GM19463 (cell line): ENCODE measurements at regions not wholly inside any gene's neighbourhood (a gene's known extent, or its start where the extent isn't known, plus 50 kb on each side); places are given as distances from the start of the nearest gene placed in this dataset.
"Not testable (repeated sequence)": the region's sequence is repeated elsewhere in the genome, so short reads cannot be mapped to it uniquely, and the experiment has no call there.

Source experiments
- ATAC-seq: cut with Tn5 transposase; IDR thresholded peaks from one replicate; pipeline ENCODE4 v1.9.1; 2021; ENCODE audit warnings: mild to moderate bottlenecking, moderate library complexity; ENCODE audit not compliant: unreplicated experiment

- ATAC-seq, result no peak
Observed at GRCh38 chr2:226115832-226116200, 683.8 kb downstream of the IRS1 start.

DNA sequence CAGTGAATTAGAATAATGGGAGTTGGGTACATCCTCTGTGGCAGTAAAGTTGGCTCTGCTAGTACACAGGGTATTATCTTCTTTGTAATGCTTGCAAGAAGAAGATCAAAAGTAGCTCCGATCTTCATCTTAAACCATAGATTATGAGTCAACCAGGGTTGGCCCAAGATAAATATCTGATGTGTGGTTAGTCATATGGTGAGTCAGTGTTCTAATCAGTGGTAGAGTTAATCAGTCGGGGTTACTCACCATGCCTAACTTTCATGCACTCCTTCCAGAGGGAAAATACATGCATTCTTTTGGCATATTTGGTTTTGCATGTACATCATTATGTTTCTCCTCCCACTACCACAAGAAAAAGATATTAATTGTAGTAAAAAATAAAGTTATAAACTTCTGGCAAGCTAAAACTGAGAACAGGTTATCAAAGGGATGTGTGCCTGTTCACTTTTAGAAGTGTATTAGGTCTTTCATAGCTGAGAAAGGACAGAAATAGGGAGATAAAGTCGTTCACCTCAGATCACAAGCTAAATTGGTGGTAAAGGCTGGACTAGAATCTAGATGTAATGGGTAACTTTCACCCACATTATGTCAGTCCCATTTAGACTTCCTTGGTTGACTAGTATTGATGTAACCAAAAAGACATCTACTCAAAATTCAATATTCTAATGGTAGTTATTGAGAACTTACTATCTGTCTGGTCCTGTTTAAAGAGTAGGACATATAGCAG lies 684.4 kb downstream of the IRS1 start:
- ATAC-seq, result no peak

- ATAC-seq, result no peak
Observed at GRCh38 chr2:226114436-226114835, 685.2 kb downstream of the IRS1 start.

DNA sequence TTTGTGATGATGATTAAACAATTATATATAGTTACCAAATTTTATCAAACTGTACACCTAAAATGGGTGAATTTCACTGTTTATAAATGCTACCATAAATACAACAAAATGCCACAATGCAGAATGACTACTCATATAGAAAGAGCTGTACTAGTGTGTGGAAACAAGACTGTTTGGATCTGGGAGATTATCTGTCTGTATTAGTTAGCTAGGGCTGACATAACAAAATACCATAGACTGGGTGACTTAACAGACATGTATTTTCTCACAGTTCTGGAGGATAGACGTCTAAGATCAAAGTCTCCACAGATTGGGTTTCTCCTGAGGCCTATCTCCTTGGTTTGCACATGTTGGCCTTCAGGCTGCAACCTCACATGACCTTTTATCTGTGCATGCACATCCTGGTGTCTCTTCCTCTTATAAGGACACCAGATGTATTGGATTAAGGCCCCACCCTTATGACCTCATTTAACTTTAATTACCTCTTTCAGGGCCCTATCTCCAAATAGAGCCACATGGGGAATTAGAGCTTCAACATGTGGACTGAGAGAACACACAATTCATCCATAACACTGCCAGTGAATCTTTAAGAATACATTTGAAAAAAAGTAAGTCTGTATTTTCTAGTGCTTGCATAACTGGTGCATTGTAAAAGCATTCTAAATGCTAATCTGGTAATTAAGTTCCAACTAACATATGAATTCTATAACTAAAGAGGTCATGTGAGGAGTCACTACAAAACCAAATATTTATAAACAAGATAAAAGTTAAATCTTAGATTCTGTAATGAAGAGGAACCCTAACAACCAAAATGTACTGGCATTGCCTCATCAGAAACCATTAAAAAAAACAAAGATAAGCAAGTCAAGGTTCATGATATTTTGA lies 699.6 kb downstream of the NYAP2 start:
- no peak for ATAC-seq

DNA sequence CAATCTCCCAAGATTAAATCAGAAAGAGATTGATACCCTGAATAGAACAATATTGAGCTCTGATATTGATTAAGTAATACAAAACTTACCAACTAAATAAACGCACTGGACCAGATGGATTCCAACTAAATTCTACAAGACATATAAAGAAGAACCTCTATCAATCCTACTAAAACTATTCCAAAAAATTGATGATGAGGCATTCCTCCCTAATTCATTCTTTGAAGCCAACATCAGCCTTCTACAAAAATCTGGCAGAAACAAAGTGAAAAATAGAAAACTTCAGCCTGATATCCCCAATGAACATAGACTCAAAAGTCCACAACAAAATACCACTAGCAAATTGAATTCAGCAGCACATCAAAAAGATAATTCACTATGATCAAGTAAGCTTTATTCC lies 695.5 kb downstream of the NYAP2 start:
- no peak for ATAC-seq

DNA sequence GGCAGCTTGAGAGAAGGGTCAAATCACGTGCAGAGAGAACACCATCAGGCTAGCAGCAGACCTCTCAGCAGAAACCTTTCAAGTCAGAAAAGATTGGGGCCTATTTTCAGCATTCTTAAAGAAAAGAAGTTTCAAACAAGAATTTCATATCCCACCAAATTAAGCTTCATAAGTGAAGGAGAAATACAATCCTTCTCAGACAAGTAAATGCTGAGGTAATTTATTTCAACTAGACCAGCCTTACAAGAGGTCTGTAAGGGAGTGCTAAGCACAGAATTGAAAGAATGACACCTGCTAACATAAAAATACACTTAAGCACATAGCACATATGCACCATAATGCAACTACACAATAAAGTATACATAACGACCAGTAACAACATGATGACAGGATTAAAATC lies 693.9 kb downstream of the NYAP2 start:
- ATAC-seq, result no peak

DNA sequence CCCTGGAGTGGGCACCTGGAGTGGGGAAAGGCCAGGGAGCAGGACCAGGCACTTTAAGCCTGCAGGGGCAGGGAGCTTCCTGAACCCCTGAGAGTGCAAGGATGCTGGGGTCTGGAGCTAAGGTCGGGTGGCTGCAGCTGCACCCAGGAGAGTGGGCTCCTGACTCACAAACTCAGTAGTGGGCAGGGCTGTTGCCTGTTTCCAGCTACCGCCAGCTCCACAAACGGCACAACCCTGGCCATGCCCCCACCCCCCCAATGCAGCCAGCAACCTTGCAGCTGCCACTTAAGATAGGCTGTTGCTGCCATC lies 688.8 kb downstream of the NYAP2 start:
- ATAC-seq, result no peak

DNA sequence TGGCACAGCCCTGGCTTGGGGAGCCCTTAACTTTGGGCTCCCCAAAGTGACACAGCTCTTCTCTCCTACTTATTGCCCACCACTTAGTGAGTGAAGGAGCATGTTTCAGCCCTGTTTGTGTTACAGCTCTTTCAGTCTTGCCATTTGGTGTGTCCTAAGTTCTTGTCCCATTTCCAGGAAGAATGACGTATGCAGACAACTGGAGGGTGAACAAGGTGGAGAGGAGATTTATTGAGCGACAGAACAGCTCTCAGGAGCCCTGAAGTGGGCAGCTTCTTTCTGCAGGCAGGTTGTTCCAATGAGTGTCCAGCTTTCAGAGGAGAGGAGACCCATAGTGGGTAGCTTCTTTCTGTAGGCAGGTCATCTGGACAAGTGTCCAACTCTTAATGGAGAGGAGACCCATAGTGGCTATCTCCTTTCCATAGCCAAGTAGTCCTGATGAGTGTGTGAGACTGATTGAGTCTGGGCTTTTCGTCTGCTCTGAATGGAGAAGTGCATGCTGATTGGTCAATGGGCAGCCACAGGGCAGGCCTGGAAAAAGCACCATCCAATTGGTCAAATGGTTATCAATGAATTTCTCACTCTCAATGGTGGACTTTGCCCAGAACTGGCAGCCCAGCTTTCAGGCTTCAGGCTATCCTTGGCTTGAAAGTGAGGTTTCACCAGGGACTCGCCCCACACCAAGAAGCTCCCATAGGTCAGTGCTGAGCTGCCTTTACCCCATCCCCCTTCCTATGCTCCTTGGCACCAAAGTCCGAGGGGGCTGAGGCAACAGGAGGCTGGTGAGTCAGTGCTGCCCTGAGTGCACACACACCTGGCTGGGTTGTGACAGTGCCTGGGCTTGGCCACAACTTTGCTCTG lies 688.2 kb downstream of the NYAP2 start:
- no peak for ATAC-seq

- no peak for ATAC-seq
Observed at GRCh38 chr2:226087051-226087450, 687.5 kb downstream of the NYAP2 start.

DNA sequence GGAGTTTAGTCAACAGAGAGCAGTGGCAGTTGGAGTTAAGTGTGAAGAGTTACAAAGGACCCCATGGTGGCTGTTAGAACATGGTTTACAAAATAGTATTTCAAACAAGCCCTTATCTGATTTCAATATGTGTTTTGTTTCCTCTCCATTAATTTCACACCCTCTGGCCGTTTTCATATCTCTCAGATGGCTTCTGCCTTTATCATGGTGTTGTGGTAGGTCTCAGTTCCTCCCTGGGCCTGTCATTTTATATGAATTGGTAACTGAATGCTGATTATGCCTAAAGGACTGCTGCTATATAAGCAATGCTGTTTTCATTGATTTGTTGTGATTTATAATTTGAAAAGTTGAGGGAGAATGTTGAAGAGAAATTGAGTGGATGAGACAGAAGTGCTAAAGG lies 686.7 kb downstream of the NYAP2 start:
- no peak for ATAC-seq

DNA sequence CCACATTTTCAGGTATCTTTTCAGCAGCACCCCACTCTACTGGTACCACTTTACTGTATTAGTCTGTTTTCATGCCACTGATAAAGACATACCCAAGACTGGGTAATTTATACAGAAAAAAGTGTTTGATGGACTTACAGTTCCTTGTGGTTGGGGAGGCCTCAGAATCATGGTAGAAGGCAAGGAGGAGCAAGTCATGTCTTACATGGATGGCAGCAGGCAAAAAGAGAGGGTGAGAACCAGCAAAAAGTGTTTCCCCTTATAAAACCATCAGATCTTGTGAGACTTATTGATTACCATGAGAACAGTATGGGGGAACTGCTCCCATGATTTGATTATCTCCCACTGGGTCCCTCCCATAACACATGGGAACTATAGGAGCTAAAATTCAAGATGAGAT lies 685.9 kb downstream of the NYAP2 start:
- ATAC-seq, result not testable (repeated sequence)

DNA sequence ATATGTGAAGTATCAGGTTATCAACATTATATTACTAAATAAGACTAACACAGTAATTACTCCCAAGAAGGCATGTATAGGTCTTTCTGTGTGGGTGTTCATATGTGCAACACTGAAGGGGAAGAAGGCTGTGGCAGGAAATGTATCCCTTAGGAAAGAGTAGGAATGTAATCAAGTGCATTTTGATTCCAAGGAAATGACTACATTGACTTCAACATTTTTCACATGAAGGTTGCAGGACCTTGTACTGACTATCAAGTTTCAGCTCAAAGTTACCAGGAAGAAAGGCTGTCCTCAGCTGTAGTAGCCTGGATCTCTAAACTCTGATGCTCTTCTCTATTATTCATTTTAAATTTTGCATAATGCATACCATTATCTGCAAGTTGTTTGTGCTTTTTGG lies 680.8 kb downstream of the NYAP2 start:
- no peak for ATAC-seq

- ATAC-seq, result no peak
Observed at GRCh38 chr2:226079671-226080181, 680.2 kb downstream of the NYAP2 start.

- ATAC-seq, result no peak
Observed at GRCh38 chr2:226079196-226079595, 679.7 kb downstream of the NYAP2 start.

DNA sequence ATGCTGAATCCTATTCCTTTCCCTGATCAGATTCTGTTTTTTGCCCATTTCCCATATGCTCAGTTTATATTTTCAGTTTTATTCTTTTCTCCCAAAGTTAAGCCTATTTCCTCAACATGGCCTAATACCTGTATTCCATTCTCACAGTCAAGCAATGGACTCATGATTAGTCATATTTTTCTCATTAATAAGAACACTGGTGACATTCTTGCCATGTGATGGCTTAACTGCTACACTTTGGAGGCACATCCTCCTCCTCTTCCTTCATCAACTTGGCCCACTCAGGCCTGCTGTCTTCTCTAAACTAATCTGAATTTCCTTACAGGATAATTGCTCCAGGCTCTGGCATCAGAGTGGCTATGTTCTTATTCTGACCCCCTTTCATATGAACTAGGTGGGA lies 679.2 kb downstream of the NYAP2 start:
- ATAC-seq, result no peak

DNA sequence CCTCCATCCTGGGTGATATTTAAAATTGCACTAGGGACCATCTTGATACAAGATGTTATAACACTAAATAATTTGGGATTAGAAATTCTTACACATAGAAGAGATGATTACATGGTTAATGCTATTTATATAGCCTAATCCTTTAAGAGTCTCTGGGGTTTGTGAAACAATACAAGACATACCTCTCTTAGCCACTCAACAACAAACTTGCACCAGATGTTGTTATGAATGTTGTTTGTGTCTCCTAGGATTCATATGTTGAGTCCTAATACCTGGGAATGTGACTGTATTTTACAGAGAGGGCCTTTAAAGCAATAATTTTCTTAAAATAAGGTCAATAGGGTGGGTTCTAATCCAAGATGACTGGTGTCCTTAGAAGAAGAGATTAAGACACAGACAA lies 678.3 kb downstream of the NYAP2 start:
- ATAC-seq, result no peak

DNA sequence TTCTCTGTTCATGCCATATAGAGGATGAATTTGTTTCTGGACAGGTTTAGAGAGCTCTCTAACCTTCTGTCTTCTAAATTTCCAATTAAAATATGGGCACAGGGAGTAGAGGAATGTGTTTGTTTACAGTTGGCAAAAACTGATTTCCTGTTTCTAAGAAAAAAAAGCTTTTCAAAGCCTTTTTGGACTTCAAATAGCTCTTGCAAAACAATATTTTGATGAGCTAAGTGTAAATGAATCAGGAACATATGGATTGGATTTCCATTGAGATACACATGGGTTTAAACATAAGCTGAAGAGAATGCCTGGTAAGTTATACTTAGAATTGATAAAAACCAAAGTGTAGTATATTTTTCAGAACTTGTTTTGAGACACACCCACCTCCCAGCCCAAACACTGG lies 677.5 kb downstream of the NYAP2 start:
- ATAC-seq, result no peak

DNA sequence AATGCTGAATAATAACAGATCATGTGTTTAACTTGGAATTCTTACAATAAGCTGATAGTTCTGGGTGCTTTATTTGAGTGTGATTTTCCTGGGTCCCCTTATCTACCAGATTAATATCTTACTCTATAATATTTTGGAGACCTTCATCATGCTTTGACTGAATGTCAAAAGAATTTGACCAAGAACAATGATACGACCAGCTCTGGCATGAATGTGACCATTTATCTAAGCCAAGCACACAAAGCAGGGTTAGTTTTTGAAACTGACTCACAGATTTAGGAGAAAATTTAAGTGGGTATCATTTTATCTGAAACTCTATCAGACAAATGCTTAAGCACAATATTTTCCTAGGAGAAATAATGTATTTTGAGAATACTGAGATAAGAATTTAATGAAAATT lies 677.0 kb downstream of the NYAP2 start:
- ATAC-seq, result no peak

DNA sequence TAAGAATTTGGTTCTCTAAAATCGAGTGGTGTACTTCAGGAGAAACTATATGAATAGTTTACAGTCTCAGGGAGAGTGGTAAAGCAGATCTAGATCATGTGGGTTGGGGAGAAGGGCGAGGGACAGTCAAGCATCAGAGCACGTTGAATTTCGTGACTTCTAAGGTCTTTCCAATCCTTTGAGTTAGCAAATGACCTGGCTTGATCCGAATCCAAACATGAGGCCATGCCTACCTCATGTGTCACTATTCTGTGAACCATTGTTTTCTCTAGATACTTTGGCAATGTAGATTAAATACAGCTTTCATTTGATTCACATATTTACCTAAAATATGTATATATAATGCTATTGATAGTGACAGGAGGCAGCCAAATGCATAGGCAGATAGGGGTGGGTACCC lies 674.9 kb downstream of the NYAP2 start:
- ATAC-seq, result no peak

- ATAC-seq, result no peak
Observed at GRCh38 chr2:226073496-226074160, 674.1 kb downstream of the NYAP2 start.

GRCh38 chr2:226066873-226067272 lies 667.4 kb downstream of the NYAP2 start:
- ATAC-seq, result no peak
